DOHH2 (cell line): ENCODE measurements at regions not wholly inside any gene's neighbourhood (a gene's known extent, or its start where the extent isn't known, plus 50 kb on each side); places are given as distances from the start of the nearest gene placed in this dataset.

ENCODE experiments used
- EZH2phosphoT487 ChIP-seq: fragments of 200-600 bp; sonication (generic); IDR thresholded peaks from 2 replicates; pipeline ENCODE4 v1.6.1; 2017; ENCODE audit warnings: borderline replicate concordance, mild to moderate bottlenecking, antibody characterized with exemption, low read length, moderate library complexity, mixed read lengths
- TF ChIP-seq, protein P1 (sequence below): fragments of 200-600 bp; sonication (generic); IDR thresholded peaks from one replicate; pipeline ENCODE4 v1.5.1; 2014; ENCODE audit warnings: antibody characterized with exemption, mild to moderate bottlenecking, low read depth, low read length; ENCODE audit not compliant: poor library complexity, severe bottlenecking

DNA sequence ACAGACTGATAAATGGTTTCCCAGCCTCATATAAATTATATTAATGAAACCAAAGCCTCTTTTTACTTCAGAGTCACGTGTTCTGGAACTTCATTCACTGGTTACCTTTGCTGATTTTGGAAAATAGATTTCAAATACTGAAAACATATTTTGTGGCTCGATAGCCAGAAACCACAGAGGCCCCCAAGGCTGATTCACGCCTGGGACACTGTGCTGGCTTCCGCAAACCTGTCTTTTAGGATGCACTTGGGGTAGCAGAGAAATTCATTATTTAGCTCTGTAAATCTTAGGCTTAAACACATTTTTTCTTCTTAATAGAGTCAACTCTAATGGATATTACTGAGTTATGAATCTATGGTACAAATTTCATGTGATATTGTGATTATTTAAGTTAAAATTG lies 90.7 kb upstream of the TMEM18 start:
- TF ChIP-seq, protein P1, sequence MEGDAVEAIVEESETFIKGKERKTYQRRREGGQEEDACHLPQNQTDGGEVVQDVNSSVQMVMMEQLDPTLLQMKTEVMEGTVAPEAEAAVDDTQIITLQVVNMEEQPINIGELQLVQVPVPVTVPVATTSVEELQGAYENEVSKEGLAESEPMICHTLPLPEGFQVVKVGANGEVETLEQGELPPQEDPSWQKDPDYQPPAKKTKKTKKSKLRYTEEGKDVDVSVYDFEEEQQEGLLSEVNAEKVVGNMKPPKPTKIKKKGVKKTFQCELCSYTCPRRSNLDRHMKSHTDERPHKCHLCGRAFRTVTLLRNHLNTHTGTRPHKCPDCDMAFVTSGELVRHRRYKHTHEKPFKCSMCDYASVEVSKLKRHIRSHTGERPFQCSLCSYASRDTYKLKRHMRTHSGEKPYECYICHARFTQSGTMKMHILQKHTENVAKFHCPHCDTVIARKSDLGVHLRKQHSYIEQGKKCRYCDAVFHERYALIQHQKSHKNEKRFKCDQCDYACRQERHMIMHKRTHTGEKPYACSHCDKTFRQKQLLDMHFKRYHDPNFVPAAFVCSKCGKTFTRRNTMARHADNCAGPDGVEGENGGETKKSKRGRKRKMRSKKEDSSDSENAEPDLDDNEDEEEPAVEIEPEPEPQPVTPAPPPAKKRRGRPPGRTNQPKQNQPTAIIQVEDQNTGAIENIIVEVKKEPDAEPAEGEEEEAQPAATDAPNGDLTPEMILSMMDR, result no peak
- no peak for TF ChIP-seq EZH2phosphoT487
